ENCODE measurements at regions not wholly inside any gene's neighbourhood (a gene's known extent, or its start where the extent isn't known, plus 50 kb on each side); places are given as distances from the start of the nearest gene placed in this dataset.

- Mint-ChIP-seq H3K9me3 (no peaks in the 10 kb centered on the region), H3K4me1 (ENCODE audit: low read depth) (no peaks in the 10 kb centered on the region), H3K27me3 (peaks cover 5% of the 10 kb centered on the region), H3K4me3 (no peak overlapping the region), H3K36me3 (ENCODE audit: low read depth) (no peaks in the 10 kb centered on the region), H3K27ac (no peak overlapping the region)
- no peak for TF ChIP-seq CTCF (IDR thresholded peaks at IDR 0.05)
- ChIA-PET POLR2A (no interaction called here), CTCF (no interaction called here)
- intact Hi-C loops (cut with micrococcal nuclease) = no loop called here
- DNase-seq = no peak
- no peak for ATAC-seq
Observed at GRCh38 chr12:58296863-58297262, 355.5 kb downstream of the ATP23 start.

- peaks cover 4% of the 10 kb centered on the region for H3K27me3 Mint-ChIP-seq
- no peak overlapping the region for H3K4me3 Mint-ChIP-seq
- H3K36me3 Mint-ChIP-seq (ENCODE audit: low read depth) = no peaks in the 10 kb centered on the region
- no peak for ATAC-seq
- intact Hi-C loops (cut with micrococcal nuclease) = no loop called here
- POLR2A ChIA-PET = no interaction called here
- no peaks in the 10 kb centered on the region for H3K9me3 Mint-ChIP-seq
- no peak overlapping the region for H3K27ac Mint-ChIP-seq
- no peak for DNase-seq
- no peak for TF ChIP-seq CTCF (IDR thresholded peaks at IDR 0.05)
- H3K4me1 Mint-ChIP-seq (ENCODE audit: low read depth) = no peaks in the 10 kb centered on the region
- CTCF ChIA-PET = interaction anchor here (0.9 kb wide), 1 partner anchor 69 kb away, joined by 4 read pairs; no protein-coding TSS in a partner anchor
Observed at GRCh38 chr12:58298803-58299202, 357.4 kb downstream of the ATP23 start.

- H3K27ac Mint-ChIP-seq = no peak overlapping the region
- TF ChIP-seq CTCF (IDR thresholded peaks at IDR 0.05) = no peak
- POLR2A ChIA-PET = no interaction called here
- no peaks in the 10 kb centered on the region for H3K36me3 Mint-ChIP-seq (ENCODE audit: low read depth)
- intact Hi-C loops (cut with micrococcal nuclease) = no loop called here
- CTCF ChIA-PET = interaction anchor here (0.9 kb wide), 1 partner anchor 68 kb away, joined by 4 read pairs; no protein-coding TSS in a partner anchor
- no peak for ATAC-seq
- no peak overlapping the region for H3K4me3 Mint-ChIP-seq
- no peak for DNase-seq
- no peaks in the 10 kb centered on the region for H3K9me3 Mint-ChIP-seq
- no peaks in the 10 kb centered on the region for H3K4me1 Mint-ChIP-seq (ENCODE audit: low read depth)
- peaks cover 2% of the 10 kb centered on the region for H3K27me3 Mint-ChIP-seq
Observed at GRCh38 chr12:58299371-58299770, 358.0 kb downstream of the ATP23 start.

- Mint-ChIP-seq H3K27ac (no peak overlapping the region), H3K9me3 (no peaks in the 10 kb centered on the region), H3K4me3 (no peak overlapping the region), H3K4me1 (ENCODE audit: low read depth) (no peaks in the 10 kb centered on the region), H3K36me3 (ENCODE audit: low read depth) (no peaks in the 10 kb centered on the region), H3K27me3 (no peaks in the 10 kb centered on the region)
- ChIA-PET CTCF (no interaction called here), POLR2A (no interaction called here)
- TF ChIP-seq CTCF (IDR thresholded peaks at IDR 0.05) = no peak
- no peak for ATAC-seq
- intact Hi-C loops (cut with micrococcal nuclease) = no loop called here
- DNase-seq = no peak
Observed at GRCh38 chr12:58301038-58301729, 359.8 kb downstream of the ATP23 start.

GRCh38 chr12:58301730-58302122 is 360.4 kb downstream of the ATP23 start:
- no peak overlapping the region for H3K27ac Mint-ChIP-seq
- H3K36me3 Mint-ChIP-seq (ENCODE audit: low read depth) = no peaks in the 10 kb centered on the region
- ATAC-seq (no peak), DNase-seq (no peak)
- TF ChIP-seq CTCF (IDR thresholded peaks at IDR 0.05) = no peak
- H3K4me1 Mint-ChIP-seq (ENCODE audit: low read depth) = no peaks in the 10 kb centered on the region
- no peak overlapping the region for H3K4me3 Mint-ChIP-seq
- intact Hi-C loops (cut with micrococcal nuclease) = no loop called here
- no peaks in the 10 kb centered on the region for H3K9me3 Mint-ChIP-seq
- ChIA-PET POLR2A (no interaction called here), CTCF (no interaction called here)
- H3K27me3 Mint-ChIP-seq = peaks cover 2% of the 10 kb centered on the region
